ENCODE measurements at regions not wholly inside any gene's neighbourhood (a gene's known extent, or its start where the extent isn't known, plus 50 kb on each side); places are given as distances from the start of the nearest gene placed in this dataset.

DNA sequence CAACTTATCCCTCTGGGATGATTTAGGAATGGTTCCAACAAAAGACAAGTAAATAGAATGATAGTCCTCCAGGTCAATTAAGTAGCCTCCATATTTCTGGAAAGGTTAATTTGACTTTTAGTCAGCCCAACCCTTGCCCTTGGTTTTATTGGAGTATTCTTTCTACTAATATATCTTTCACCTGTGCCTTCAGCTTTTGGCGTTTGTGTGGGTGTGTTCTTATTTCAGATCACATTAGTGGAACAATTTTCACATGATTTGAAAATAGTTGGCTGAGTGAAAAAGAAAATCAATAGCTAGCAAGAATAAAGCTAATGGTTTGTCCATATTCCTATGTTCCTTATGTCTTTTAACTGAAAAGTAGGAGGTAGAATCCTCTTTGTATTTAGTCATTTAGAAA is 239.6 kb upstream of the SGK1 start:
- TF ChIP-seq POLR2AphosphoS5 (IDR thresholded peaks at IDR 0.05) (no peak), POLR2A (IDR thresholded peaks at IDR 0.05) (no peak)
- TF ChIP-seq, protein P1, sequence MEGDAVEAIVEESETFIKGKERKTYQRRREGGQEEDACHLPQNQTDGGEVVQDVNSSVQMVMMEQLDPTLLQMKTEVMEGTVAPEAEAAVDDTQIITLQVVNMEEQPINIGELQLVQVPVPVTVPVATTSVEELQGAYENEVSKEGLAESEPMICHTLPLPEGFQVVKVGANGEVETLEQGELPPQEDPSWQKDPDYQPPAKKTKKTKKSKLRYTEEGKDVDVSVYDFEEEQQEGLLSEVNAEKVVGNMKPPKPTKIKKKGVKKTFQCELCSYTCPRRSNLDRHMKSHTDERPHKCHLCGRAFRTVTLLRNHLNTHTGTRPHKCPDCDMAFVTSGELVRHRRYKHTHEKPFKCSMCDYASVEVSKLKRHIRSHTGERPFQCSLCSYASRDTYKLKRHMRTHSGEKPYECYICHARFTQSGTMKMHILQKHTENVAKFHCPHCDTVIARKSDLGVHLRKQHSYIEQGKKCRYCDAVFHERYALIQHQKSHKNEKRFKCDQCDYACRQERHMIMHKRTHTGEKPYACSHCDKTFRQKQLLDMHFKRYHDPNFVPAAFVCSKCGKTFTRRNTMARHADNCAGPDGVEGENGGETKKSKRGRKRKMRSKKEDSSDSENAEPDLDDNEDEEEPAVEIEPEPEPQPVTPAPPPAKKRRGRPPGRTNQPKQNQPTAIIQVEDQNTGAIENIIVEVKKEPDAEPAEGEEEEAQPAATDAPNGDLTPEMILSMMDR (IDR thresholded peaks at IDR 0.05 in 8 of 11, conservative IDR thresholded peaks at IDR 0.05 in 3 of 11) = no peak
- Histone ChIP-seq H3K4me3 (no peak overlapping the region), H3K9me3 (no peaks in the 10 kb centered on the region), H3K4me1 (no peaks in the 10 kb centered on the region), H3K36me3 (no peaks in the 10 kb centered on the region), H3K27ac (no peak overlapping the region), H3K27me3 (replicated peaks in 1 of 7) (no peaks in the 10 kb centered on the region)
- DNase-seq = no peak
- WGBS, 5 donors = 80 to 98% (median 88%) methylated on average over 1 of the region's 1 CpG
- intact Hi-C loops (cut with DNase I; ENCODE audit: low total_unique reads) = no loop called here

DNA sequence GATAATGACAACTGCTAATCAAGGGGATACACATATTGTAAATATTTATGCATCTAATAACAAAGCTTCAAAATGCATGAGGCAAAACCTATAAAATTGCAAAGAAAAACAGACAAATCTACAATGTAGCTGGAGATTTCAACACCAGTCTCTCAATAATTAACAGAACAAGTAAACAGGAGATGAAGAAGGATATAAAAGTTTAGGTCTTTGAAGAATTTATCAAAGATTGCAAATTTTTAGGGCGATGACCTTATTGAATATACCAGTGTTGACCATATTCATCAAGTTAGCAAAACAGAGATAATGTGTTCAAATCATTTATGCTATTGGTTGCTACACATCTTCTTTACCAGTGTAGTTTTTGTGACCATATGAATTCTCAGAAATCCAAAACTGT is 237.8 kb upstream of the SGK1 start:
- WGBS, 5 donors = 83 to 97% (median 89%) methylated on average over 1 of the region's 1 CpG
- Histone ChIP-seq H3K36me3 (no peaks in the 10 kb centered on the region), H3K27me3 (replicated peaks in 1 of 7) (no peaks in the 10 kb centered on the region), H3K27ac (no peak overlapping the region), H3K4me3 (no peak overlapping the region), H3K9me3 (no peaks in the 10 kb centered on the region), H3K4me1 (peaks cover 0 to 10% (median 3%) of the 10 kb centered on the region in 6 donors)
- TF ChIP-seq POLR2AphosphoS5 (IDR thresholded peaks at IDR 0.05) (no peak), POLR2A (IDR thresholded peaks at IDR 0.05) (no peak)
- TF ChIP-seq, protein P1 (IDR thresholded peaks at IDR 0.05 in 8 of 11, conservative IDR thresholded peaks at IDR 0.05 in 3 of 11) = no peak
- DNase-seq = no peak
- intact Hi-C loops (cut with DNase I; ENCODE audit: low total_unique reads) = no loop called here

- H3K36me3 ChIP-seq = no peaks in the 10 kb centered on the region
- intact Hi-C loops (cut with DNase I; ENCODE audit: low total_unique reads) = no loop called here
- TF ChIP-seq POLR2A (IDR thresholded peaks at IDR 0.05) (no peak), POLR2AphosphoS5 (IDR thresholded peaks at IDR 0.05) (no peak)
- TF ChIP-seq, protein P1 (IDR thresholded peaks at IDR 0.05 in 8 of 11, conservative IDR thresholded peaks at IDR 0.05 in 3 of 11) = no peak
- 91 to 100% (median 93%) methylated on average over 3 of the region's 3 CpGs for WGBS, 5 donors
- peaks cover 0 to 23% (median 3%) of the 10 kb centered on the region in 6 donors for H3K4me1 ChIP-seq
- no peak overlapping the region for H3K27ac ChIP-seq
- H3K27me3 ChIP-seq (replicated peaks in 1 of 7) = no peaks in the 10 kb centered on the region
- H3K4me3 ChIP-seq = no peak overlapping the region
- no peaks in the 10 kb centered on the region for H3K9me3 ChIP-seq
- no peak for DNase-seq
Measured at GRCh38 chr6:134553936-134554335, 236.0 kb upstream of the SGK1 start.

DNA sequence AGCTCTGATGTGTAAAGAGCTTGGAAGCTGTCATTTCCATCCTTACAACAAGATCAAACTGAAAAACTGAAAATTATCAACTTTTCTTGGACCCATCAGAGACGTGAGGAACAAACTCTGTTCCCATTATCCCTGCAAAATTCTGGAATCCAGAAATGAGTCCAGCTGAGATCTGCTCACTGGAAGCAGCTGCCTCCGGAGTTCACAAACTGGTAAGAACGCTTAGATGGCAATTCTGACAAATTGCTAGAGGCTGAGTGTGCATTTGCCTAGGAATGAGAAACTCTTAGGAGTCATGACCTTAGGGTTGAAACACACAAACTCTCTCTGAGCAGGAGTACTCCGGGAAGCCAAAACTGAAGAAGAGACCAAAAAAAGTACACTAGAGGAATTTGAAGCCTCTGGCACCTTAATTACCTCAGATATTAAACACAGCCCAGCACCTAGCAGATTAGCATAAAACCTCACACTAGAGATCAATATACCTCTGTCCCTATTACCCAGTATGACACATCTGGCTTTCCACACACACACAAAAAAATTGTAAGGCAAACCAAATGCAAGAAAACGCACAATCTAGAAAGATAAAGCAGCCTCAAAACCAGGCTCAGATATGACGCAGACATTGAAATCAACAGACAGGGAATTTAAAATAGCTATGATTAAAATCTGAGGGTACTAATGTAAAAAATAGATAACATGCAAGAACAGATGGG is 233.5 kb upstream of the SGK1 start:
- H3K9me3 ChIP-seq = no peaks in the 10 kb centered on the region
- DNase-seq = no peak
- H3K27ac ChIP-seq = peak overlapping the region in 4 of 8 donors; percentile 10 to 47 (median 30)
- no peaks in the 10 kb centered on the region for H3K36me3 ChIP-seq
- intact Hi-C loops (cut with DNase I; ENCODE audit: low total_unique reads) = no loop called here
- peaks cover 0 to 23% (median 3%) of the 10 kb centered on the region in 6 donors for H3K4me1 ChIP-seq
- TF ChIP-seq POLR2A (IDR thresholded peaks at IDR 0.05) = no peak
- TF ChIP-seq POLR2AphosphoS5 (IDR thresholded peaks at IDR 0.05) = no peak
- TF ChIP-seq, protein P1 (IDR thresholded peaks at IDR 0.05 in 8 of 11, conservative IDR thresholded peaks at IDR 0.05 in 3 of 11) = no peak
- 53 to 79% (median 77%) methylated on average over 6 of the region's 6 CpGs for WGBS, 5 donors
- H3K27me3 ChIP-seq (replicated peaks in 1 of 7) = no peaks in the 10 kb centered on the region
- no peak overlapping the region for H3K4me3 ChIP-seq

Data from spleen (tissue), 11 donors.